ENCODE measurements at regions not wholly inside any gene's neighbourhood (a gene's known extent, or its start where the extent isn't known, plus 50 kb on each side); places are given as distances from the start of the nearest gene placed in this dataset.

DNA sequence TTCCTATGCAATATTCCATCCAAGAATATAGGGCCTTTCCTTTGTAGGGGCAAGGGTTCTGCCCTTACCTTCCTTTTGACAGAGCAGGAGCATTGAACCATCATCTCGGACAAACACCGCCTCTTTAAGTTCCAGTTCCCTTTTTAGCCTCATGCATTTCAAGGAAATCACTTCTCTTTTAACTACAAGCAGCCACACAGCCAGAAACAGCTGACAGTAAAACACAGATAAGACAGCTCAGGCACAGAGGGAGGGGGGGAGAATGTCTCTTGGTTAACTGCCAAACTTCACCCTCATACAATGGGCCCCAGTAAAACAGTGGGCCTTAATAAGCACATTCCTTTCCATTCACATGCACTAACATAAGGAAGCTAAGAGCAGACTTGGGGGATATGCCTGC lies 648.3 kb downstream of the GABRG1 start (continued):
- TF ChIP-seq, protein P1, sequence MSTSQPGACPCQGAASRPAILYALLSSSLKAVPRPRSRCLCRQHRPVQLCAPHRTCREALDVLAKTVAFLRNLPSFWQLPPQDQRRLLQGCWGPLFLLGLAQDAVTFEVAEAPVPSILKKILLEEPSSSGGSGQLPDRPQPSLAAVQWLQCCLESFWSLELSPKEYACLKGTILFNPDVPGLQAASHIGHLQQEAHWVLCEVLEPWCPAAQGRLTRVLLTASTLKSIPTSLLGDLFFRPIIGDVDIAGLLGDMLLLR (CRISPR knock-in tag; IDR thresholded peaks at IDR 0.05) = no peak
- no peak for TF ChIP-seq ZNF567 (CRISPR knock-in tag; IDR thresholded peaks at IDR 0.05; ENCODE audit: borderline replicate concordance)

DNA sequence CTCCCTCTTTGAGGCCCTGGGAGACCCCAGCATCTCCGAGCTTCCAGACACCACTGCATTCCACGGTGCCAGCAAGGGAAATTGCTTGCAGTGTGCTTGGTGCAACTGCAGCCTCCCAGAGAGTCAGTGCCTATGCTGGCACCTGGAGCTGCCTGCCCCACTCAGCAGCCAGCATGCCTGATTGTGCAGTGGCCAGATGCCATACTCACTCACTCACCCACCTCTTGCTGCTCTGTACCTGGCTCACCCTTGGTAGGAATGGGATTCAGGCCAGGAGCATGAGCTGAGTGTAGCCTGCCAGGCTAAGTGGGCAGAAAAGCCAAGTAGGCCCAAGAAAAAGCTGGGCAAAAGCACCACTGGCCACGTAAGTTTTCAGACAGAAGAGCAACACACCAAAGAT lies 651.4 kb downstream of the GABRG1 start:
- Histone ChIP-seq H3K9ac (ENCODE audit: insufficient read depth, low read depth, low read length) (no peak overlapping the region), H2AFZ (ENCODE audit: low read length) (no peak overlapping the region), H3K4me1 (ENCODE audit: insufficient read depth, low read length) (no peaks in the 10 kb centered on the region), H3K79me2 (ENCODE audit: insufficient read depth, low read length) (no peaks in the 10 kb centered on the region), H3K4me3 (replicated peaks in 1 of 3; ENCODE audit: insufficient read depth in 1 of 3, low read depth in 2 of 3, low read length in 3 of 3) (no peak overlapping the region), H3K36me3 (replicated peaks in 1 of 2; ENCODE audit: control insufficient read depth in 1 of 2, insufficient read depth in 2 of 2, low read length in 2 of 2) (no peaks in the 10 kb centered on the region), H3K4me2 (ENCODE audit: low read depth, low read length) (no peak overlapping the region), H4K20me1 (ENCODE audit: insufficient read depth, low read length) (no peaks in the 10 kb centered on the region), H3K9me3 (ENCODE audit: low read length) (peaks cover 42% of the 10 kb centered on the region), H3K27me3 (ENCODE audit: control insufficient read depth in 1 of 2, insufficient read depth in 2 of 2, low read length in 2 of 2) (no peaks in the 10 kb centered on the region), H3K27ac (ENCODE audit: extremely low read length, insufficient read depth, low read length) (no peak overlapping the region)
- ATAC-seq = no peak
- whole genome bisulfite sequencing (ENCODE audit: low lambda C conversion rate) = 0% methylated on average over 1 of the region's 3 CpGs
- ChIA-PET CTCF (ENCODE audit: low intra/inter-chr PET ratio, low total read pairs) (no interaction called here), POLR2A (no interaction called here)
- BruUV-seq (replicated peaks) = no TSS peak
- no peak for DNase-seq (ENCODE audit: low spot score)
- no peak for FAIRE-seq
- intact Hi-C loops (cut with micrococcal nuclease; ENCODE audit: unreplicated experiment) (no loop called here), in situ Hi-C loops (cut with HindIII; ENCODE audit: extremely low pct_ligation_motif_present, low pct_unique_long_range_greater_than_20kb) (no loop called here)
- no peak for TF ChIP-seq PLRG1 (conservative IDR thresholded peaks at IDR 0.05)
- no peak for TF ChIP-seq FOXO1 (CRISPR knock-in tag; IDR thresholded peaks at IDR 0.05)
- no peak for TF ChIP-seq NR3C1 (CRISPR knock-in tag; IDR thresholded peaks at IDR 0.05)
- no peak for TF ChIP-seq ZFX (CRISPR knock-in tag; IDR thresholded peaks at IDR 0.05; ENCODE audit: low read depth)
- TF ChIP-seq TP53 (CRISPR knock-in tag; conservative IDR thresholded peaks at IDR 0.05) = no peak
- no peak for TF ChIP-seq U2AF1 (optimal IDR thresholded peaks at IDR 0.05; ENCODE audit: low read depth, low read length)
- no peak for TF ChIP-seq ZNF382 (CRISPR knock-in tag; IDR thresholded peaks at IDR 0.05; ENCODE audit: borderline replicate concordance)
- no peak for TF ChIP-seq CAMTA2 (CRISPR knock-in tag; IDR thresholded peaks at IDR 0.05; ENCODE audit: borderline replicate concordance)
- TF ChIP-seq EEA1 (CRISPR knock-in tag; IDR thresholded peaks at IDR 0.05; ENCODE audit: borderline replicate concordance) = no peak
- TF ChIP-seq, protein P2, sequence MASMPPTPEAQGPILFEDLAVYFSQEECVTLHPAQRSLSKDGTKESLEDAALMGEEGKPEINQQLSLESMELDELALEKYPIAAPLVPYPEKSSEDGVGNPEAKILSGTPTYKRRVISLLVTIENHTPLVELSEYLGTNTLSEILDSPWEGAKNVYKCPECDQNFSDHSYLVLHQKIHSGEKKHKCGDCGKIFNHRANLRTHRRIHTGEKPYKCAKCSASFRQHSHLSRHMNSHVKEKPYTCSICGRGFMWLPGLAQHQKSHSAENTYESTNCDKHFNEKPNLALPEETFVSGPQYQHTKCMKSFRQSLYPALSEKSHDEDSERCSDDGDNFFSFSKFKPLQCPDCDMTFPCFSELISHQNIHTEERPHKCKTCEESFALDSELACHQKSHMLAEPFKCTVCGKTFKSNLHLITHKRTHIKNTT (CRISPR knock-in tag; IDR thresholded peaks at IDR 0.05) = no peak
- no peak for TF ChIP-seq ZNF672 (CRISPR knock-in tag; IDR thresholded peaks at IDR 0.05)
- no peak for TF ChIP-seq ZNF446 (CRISPR knock-in tag; IDR thresholded peaks at IDR 0.05)

All from HepG2 (cell line).